BE2C (cell line): ENCODE measurements at regions not wholly inside any gene's neighbourhood (a gene's known extent, or its start where the extent isn't known, plus 50 kb on each side); places are given as distances from the start of the nearest gene placed in this dataset.

Experiments used
- DNase-seq: peaks from one replicate; pipeline ENCODE4 v3.0.0-alpha.2; 2020
- H3K27me3 ChIP-seq: fragments of 250-450 bp; sonication (Bioruptor Pico); 2 replicates; pipeline ENCODE4 v1.5.1; 2020; ENCODE audit warnings: mild to moderate bottlenecking
- H3K36me3 ChIP-seq: fragments of 250-450 bp; sonication (Bioruptor Pico); 2 replicates; pipeline ENCODE4 v1.5.1; 2020; ENCODE audit warnings: mild to moderate bottlenecking
- H3K4me1 ChIP-seq: fragments of 250-450 bp; sonication (Bioruptor Pico); 2 replicates; pipeline ENCODE4 v1.5.1; 2020
- H3K4me3 ChIP-seq: 2 replicates; pipeline ENCODE4 v1.5.1; 2011; ENCODE audit warnings: low read depth, low read length
- H3K9me3 ChIP-seq: fragments of 250-450 bp; sonication (Bioruptor Pico); 2 replicates; pipeline ENCODE4 v1.5.1; 2020
- TF ChIP-seq, protein P1 (sequence below): IDR thresholded peaks from 2 replicates; pipeline ENCODE4 v1.5.1; 2012; ENCODE audit warnings: mild to moderate bottlenecking, low read depth, low read length

DNA sequence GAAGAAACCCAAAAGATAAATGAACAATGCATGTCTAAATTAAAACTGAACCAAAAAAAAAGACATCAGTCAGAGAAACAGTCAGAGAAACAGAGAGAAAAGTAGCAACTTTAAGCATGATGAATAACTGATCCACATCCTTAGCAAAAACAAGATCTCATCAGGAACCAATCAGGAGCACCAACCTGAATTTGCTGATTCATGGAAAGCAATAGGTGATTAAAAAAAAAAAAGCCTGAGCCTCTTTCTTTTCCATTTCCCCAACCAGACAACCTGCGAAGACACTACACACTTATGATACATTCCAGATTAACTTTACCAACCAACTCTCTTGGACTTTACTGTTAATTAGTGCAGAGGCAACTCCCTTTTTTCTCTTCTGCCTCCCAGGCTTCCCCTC is 112.7 kb upstream of the TAS2R1 start:
- Histone ChIP-seq H3K4me1 (no peaks in the 10 kb centered on the region), H3K9me3 (no peaks in the 10 kb centered on the region), H3K4me3 (no peak overlapping the region), H3K36me3 (no peaks in the 10 kb centered on the region), H3K27me3 (no peaks in the 10 kb centered on the region)
- DNase-seq = no peak
- TF ChIP-seq, protein P1, sequence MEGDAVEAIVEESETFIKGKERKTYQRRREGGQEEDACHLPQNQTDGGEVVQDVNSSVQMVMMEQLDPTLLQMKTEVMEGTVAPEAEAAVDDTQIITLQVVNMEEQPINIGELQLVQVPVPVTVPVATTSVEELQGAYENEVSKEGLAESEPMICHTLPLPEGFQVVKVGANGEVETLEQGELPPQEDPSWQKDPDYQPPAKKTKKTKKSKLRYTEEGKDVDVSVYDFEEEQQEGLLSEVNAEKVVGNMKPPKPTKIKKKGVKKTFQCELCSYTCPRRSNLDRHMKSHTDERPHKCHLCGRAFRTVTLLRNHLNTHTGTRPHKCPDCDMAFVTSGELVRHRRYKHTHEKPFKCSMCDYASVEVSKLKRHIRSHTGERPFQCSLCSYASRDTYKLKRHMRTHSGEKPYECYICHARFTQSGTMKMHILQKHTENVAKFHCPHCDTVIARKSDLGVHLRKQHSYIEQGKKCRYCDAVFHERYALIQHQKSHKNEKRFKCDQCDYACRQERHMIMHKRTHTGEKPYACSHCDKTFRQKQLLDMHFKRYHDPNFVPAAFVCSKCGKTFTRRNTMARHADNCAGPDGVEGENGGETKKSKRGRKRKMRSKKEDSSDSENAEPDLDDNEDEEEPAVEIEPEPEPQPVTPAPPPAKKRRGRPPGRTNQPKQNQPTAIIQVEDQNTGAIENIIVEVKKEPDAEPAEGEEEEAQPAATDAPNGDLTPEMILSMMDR = no peak

DNA sequence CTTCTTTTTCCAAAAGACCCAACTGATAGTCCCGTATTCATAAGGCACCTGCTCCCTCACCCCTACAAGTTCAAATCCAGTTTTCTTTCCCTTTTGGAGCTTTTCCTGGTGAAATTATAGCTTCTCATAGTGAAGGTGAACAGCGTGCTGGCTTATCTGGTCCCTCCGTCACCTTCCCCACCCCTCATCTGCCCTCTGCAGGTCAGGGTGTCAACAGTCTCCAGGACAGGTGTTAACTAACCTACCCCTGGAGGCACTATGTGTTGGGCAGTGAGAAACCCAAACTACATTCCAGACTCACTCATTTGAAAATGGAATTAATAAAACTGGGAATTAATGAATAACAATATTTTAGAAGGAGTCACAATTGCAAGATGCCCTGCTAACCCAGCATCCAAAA is 109.0 kb upstream of the TAS2R1 start:
- Histone ChIP-seq H3K27me3 (no peaks in the 10 kb centered on the region), H3K36me3 (no peaks in the 10 kb centered on the region), H3K9me3 (no peaks in the 10 kb centered on the region), H3K4me1 (no peaks in the 10 kb centered on the region), H3K4me3 (no peak overlapping the region)
- no peak for DNase-seq
- TF ChIP-seq, protein P1 = no peak

DNA sequence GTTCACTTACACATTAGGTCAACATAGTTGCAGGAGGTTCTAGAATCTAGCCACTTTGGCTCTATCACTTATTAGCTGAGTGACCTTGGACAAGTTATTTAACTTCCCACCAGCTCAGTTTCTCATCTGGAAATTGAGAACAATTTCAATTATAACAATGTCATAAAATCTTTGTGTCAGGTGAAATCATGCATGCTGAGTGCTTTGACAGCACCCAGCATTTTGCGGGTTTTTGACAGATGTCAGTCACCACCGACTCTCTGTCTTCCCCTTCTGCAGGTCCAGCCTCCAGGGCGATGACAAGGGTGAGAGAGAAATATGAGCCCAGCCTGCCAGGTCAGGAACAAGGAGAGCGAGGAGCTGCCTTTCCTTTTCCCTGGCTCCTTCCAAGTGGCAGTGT is 107.1 kb upstream of the TAS2R1 start:
- no peaks in the 10 kb centered on the region for H3K27me3 ChIP-seq
- TF ChIP-seq, protein P1 = no peak
- H3K36me3 ChIP-seq = no peaks in the 10 kb centered on the region
- H3K4me1 ChIP-seq = no peaks in the 10 kb centered on the region
- no peaks in the 10 kb centered on the region for H3K9me3 ChIP-seq
- H3K4me3 ChIP-seq = no peak overlapping the region
- DNase-seq = no peak

DNA sequence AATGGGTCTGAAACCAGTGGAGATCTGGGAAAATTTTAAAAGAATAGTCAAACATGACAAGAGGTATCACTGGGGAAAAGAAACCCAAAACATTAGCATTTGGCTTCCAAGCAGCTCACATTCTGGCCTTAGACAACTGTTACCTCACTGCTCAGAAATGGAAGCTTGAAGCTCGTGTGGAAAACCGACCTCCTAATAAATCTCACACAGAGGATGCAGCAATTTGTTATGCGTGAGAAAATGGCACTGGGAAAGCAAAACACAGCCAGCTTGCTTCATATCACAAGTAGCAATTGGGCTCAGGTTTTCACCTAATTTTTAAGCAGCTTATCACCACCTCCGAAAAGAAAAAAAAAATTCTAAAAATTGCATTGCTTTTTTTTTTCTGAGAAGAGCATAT is 103.3 kb upstream of the TAS2R1 start:
- no peaks in the 10 kb centered on the region for H3K9me3 ChIP-seq
- H3K4me3 ChIP-seq = no peak overlapping the region
- no peaks in the 10 kb centered on the region for H3K27me3 ChIP-seq
- no peaks in the 10 kb centered on the region for H3K4me1 ChIP-seq
- TF ChIP-seq, protein P1 = no peak
- DNase-seq = no peak
- H3K36me3 ChIP-seq = no peaks in the 10 kb centered on the region

DNA sequence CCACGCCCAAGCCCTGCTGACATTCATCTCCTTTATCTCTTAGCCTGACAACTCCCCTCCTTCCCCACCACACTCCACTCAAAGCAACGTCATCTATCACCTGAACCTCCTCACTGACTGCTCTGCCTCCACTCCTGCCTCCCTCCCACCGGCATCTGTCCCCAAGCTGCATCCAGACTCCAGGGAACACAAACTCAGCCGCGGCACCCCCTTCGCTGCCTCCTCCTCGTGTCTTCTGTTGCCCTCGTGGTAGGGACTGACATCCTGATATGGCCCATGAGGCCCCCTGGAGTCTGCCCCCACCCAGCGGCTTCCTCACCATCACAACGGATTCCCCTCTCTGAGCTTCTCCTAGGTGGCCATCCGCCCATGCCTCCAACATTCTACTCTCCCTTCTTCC is 101.0 kb upstream of the TAS2R1 start:
- H3K9me3 ChIP-seq = no peaks in the 10 kb centered on the region
- H3K36me3 ChIP-seq = no peaks in the 10 kb centered on the region
- TF ChIP-seq, protein P1 = no peak
- no peaks in the 10 kb centered on the region for H3K4me1 ChIP-seq
- DNase-seq = no peak
- H3K4me3 ChIP-seq = no peak overlapping the region
- no peaks in the 10 kb centered on the region for H3K27me3 ChIP-seq

DNA sequence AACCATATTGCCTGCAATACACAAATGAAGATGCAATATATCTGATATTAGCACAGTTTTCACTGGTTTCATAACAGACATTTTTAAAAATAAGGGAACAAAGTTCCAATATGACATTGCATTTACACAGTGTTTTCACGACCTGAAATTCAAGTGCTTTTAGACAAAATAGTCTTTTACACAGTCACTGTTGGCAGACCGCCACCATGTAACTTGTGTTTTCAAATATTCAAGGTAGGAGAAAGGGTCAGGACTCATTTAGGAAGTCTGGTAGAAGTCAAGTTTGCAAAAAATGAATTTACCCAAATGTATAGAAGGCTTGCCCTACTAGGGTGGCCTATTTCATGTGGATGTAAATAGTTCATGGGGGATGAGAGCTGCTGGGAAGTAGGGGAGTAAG is 98.1 kb upstream of the TAS2R1 start:
- no peak overlapping the region for H3K4me3 ChIP-seq
- no peaks in the 10 kb centered on the region for H3K36me3 ChIP-seq
- H3K4me1 ChIP-seq = no peaks in the 10 kb centered on the region
- no peaks in the 10 kb centered on the region for H3K27me3 ChIP-seq
- TF ChIP-seq, protein P1 = no peak
- no peaks in the 10 kb centered on the region for H3K9me3 ChIP-seq
- DNase-seq = no peak
